ENCODE measurements at regions not wholly inside any gene's neighbourhood (a gene's known extent, or its start where the extent isn't known, plus 50 kb on each side); places are given as distances from the start of the nearest gene placed in this dataset.

DNA sequence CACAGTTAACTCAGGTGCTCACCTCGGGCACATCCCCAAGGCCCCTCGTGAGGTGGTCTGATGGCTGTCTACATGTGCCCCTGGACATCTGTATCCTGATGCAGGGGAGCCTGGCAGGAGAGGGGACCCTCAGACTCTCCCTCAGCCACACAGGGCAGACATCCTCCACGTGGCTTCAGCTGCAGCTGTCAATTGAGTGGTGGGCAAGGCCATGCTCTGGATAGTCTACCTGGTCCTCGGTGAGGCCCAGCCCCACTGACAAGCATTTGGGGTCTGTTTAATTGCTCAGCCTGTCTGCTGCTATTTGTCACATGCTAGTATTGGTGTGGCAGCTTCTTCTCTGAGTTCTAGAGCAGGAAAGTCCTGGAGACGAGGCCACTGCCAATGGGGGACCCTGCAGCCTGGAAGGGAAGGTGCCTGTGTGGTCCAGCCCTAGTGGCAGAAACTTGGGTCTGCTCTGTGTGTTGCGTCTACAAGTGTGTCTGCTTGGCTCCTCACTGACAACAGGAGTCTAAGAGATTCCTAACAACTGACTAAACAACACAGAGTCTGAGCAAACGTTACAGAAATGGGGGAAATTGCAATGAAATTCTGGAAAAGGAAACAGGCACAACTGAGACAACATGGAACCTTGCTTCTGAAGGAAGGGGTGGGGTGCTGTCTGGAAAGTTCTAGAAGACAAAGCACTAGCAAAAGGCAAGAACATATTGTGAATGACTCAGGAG, 59.3 kb upstream of the IGFBP3 start:
- H3K36me3 Mint-ChIP-seq, result peaks cover 15% of the 10 kb centered on the region
- DNase-seq (no peak), ATAC-seq (replicated peaks in 1 of 4) (no peak)
- no peak overlapping the region for H3K27ac ChIP-seq (ENCODE audit: low read length)
- no peak overlapping the region for H3K27ac Mint-ChIP-seq
- H3K4me3 ChIP-seq (ENCODE audit: control insufficient read depth in 1 of 2, extremely low read depth in 1 of 2, low read length in 1 of 2), result no peak overlapping the region
- 67% methylated on average over 4 of the region's 7 CpGs for WGBS (ENCODE audit: insufficient coverage)
- H3K27me3 ChIP-seq (replicated peaks in 1 of 2; ENCODE audit: control insufficient read depth in 2 of 2, extremely low read depth in 1 of 2, insufficient read depth in 2 of 2, low read length in 1 of 2), result peaks cover 0 to 2% of the 10 kb centered on the region in 2 experiments
- no peaks in the 10 kb centered on the region for H3K9me3 Mint-ChIP-seq
- H3K9me3 ChIP-seq, result no peaks in the 10 kb centered on the region
- POLR2A ChIA-PET, result no interaction called here
- CTCF ChIA-PET, result no interaction called here
- H3K27me3 Mint-ChIP-seq, result peaks cover 1 to 3% of the 10 kb centered on the region in 2 donors
- no peak overlapping the region for H3K4me3 Mint-ChIP-seq
- no peaks in the 10 kb centered on the region for H3K4me1 Mint-ChIP-seq
- no peaks in the 10 kb centered on the region for H3K4me1 ChIP-seq (ENCODE audit: control insufficient read depth in 1 of 2, extremely low read depth in 1 of 2, insufficient read depth in 2 of 2, low read length in 2 of 2)
- no peaks in the 10 kb centered on the region for H3K36me3 ChIP-seq (ENCODE audit: control insufficient read depth in 2 of 2, extremely low read depth in 1 of 2, insufficient read depth in 1 of 2, low read length in 1 of 2)

- Histone ChIP-seq H3K36me3 (ENCODE audit: control insufficient read depth in 2 of 2, extremely low read depth in 1 of 2, insufficient read depth in 1 of 2, low read length in 1 of 2) (no peaks in the 10 kb centered on the region), H3K27ac (ENCODE audit: low read length) (no peak overlapping the region), H3K4me1 (ENCODE audit: control insufficient read depth in 1 of 2, extremely low read depth in 1 of 2, insufficient read depth in 2 of 2, low read length in 2 of 2) (no peaks in the 10 kb centered on the region), H3K4me3 (ENCODE audit: control insufficient read depth in 1 of 2, extremely low read depth in 1 of 2, low read length in 1 of 2) (no peak overlapping the region), H3K27me3 (replicated peaks in 1 of 2; ENCODE audit: control insufficient read depth in 2 of 2, extremely low read depth in 1 of 2, insufficient read depth in 2 of 2, low read length in 1 of 2) (peaks cover 0 to 2% of the 10 kb centered on the region in 2 experiments), H3K9me3 (no peaks in the 10 kb centered on the region)
- H3K4me3 Mint-ChIP-seq, result no peak overlapping the region
- no peaks in the 10 kb centered on the region for H3K4me1 Mint-ChIP-seq
- ATAC-seq (replicated peaks in 1 of 4), result no peak
- H3K27me3 Mint-ChIP-seq, result peaks cover 0 to 1% of the 10 kb centered on the region in 2 donors
- no peak overlapping the region for H3K27ac Mint-ChIP-seq
- POLR2A ChIA-PET, result no interaction called here
- H3K36me3 Mint-ChIP-seq, result peaks cover 19% of the 10 kb centered on the region
- 59% methylated on average over 5 of the region's 7 CpGs for WGBS (ENCODE audit: insufficient coverage)
- DNase-seq, result no peak
- H3K9me3 Mint-ChIP-seq, result no peaks in the 10 kb centered on the region
- CTCF ChIA-PET, result no interaction called here
Measured at GRCh38 chr7:45979275-45980180, 58.5 kb upstream of the IGFBP3 start.

GRCh38 chr7:45978731-45979211, 57.7 kb upstream of the IGFBP3 start:
- CTCF ChIA-PET, result no interaction called here
- no peaks in the 10 kb centered on the region for H3K9me3 Mint-ChIP-seq
- no peak for DNase-seq
- H3K4me3 ChIP-seq (ENCODE audit: control insufficient read depth in 1 of 2, extremely low read depth in 1 of 2, low read length in 1 of 2), result no peak overlapping the region
- H3K4me3 Mint-ChIP-seq, result no peak overlapping the region
- no peak for ATAC-seq (replicated peaks in 1 of 4)
- peaks cover 0 to 1% of the 10 kb centered on the region in 2 donors for H3K27me3 Mint-ChIP-seq
- no peaks in the 10 kb centered on the region for H3K4me1 ChIP-seq (ENCODE audit: control insufficient read depth in 1 of 2, extremely low read depth in 1 of 2, insufficient read depth in 2 of 2, low read length in 2 of 2)
- H3K4me1 Mint-ChIP-seq, result no peaks in the 10 kb centered on the region
- H3K36me3 ChIP-seq (ENCODE audit: control insufficient read depth in 2 of 2, extremely low read depth in 1 of 2, insufficient read depth in 1 of 2, low read length in 1 of 2), result no peaks in the 10 kb centered on the region
- peaks cover 0 to 2% of the 10 kb centered on the region in 2 experiments for H3K27me3 ChIP-seq (replicated peaks in 1 of 2; ENCODE audit: control insufficient read depth in 2 of 2, extremely low read depth in 1 of 2, insufficient read depth in 2 of 2, low read length in 1 of 2)
- no peaks in the 10 kb centered on the region for H3K9me3 ChIP-seq
- POLR2A ChIA-PET, result no interaction called here
- H3K27ac ChIP-seq (ENCODE audit: low read length), result no peak overlapping the region
- no peak overlapping the region for H3K27ac Mint-ChIP-seq
- peaks cover 19% of the 10 kb centered on the region for H3K36me3 Mint-ChIP-seq
- WGBS (ENCODE audit: insufficient coverage), result 33% methylated on average over 2 of the region's 2 CpGs

GRCh38 chr7:45978010-45978681, 57.1 kb upstream of the IGFBP3 start:
- H3K36me3 ChIP-seq (ENCODE audit: control insufficient read depth in 2 of 2, extremely low read depth in 1 of 2, insufficient read depth in 1 of 2, low read length in 1 of 2), result no peaks in the 10 kb centered on the region
- H3K27ac Mint-ChIP-seq, result no peak overlapping the region
- H3K36me3 Mint-ChIP-seq, result peaks cover 19% of the 10 kb centered on the region
- no peaks in the 10 kb centered on the region for H3K4me1 Mint-ChIP-seq
- ATAC-seq (replicated peaks in 1 of 4) (no peak), DNase-seq (no peak)
- H3K4me1 ChIP-seq (ENCODE audit: control insufficient read depth in 1 of 2, extremely low read depth in 1 of 2, insufficient read depth in 2 of 2, low read length in 2 of 2), result no peaks in the 10 kb centered on the region
- H3K4me3 Mint-ChIP-seq, result no peak overlapping the region
- H3K9me3 Mint-ChIP-seq, result no peaks in the 10 kb centered on the region
- no peaks in the 10 kb centered on the region for H3K9me3 ChIP-seq
- ChIA-PET CTCF (no interaction called here), POLR2A (no interaction called here)
- no peak overlapping the region for H3K27ac ChIP-seq (ENCODE audit: low read length)
- H3K27me3 Mint-ChIP-seq, result peaks cover 0 to 1% of the 10 kb centered on the region in 2 donors
- H3K27me3 ChIP-seq (replicated peaks in 1 of 2; ENCODE audit: control insufficient read depth in 2 of 2, extremely low read depth in 1 of 2, insufficient read depth in 2 of 2, low read length in 1 of 2), result peaks cover 0 to 2% of the 10 kb centered on the region in 2 experiments
- 30% methylated on average over 4 of the region's 11 CpGs for WGBS (ENCODE audit: insufficient coverage)
- H3K4me3 ChIP-seq (ENCODE audit: control insufficient read depth in 1 of 2, extremely low read depth in 1 of 2, low read length in 1 of 2), result no peak overlapping the region

DNA sequence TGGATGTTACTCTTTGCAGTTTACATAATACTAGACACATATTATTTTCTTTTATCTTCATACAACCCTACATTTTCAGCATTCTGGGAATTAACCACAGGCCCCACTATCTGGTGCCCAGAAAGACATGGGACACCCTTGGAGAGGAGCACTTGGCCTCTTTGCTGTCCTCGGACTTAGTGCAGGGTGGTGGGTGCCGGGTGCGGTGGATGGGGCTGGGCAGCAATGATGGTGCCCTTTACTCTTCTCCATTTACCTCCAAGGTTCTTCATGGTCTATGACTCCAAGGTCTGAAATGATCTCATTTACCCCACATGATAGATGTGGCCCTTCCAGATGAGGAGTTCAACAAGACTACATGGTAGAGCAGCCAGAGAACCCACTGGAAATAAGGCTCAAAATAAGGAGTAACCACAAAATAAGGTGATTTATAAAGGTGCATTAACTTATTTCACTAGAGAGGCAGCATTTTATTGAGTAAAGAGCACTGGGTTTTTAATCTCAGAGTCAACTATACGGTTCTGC, 56.2 kb upstream of the IGFBP3 start:
- Mint-ChIP-seq H3K27ac (no peak overlapping the region), H3K36me3 (peaks cover 19% of the 10 kb centered on the region), H3K27me3 (peaks cover 1 to 4% of the 10 kb centered on the region in 2 donors), H3K4me1 (no peaks in the 10 kb centered on the region), H3K9me3 (no peaks in the 10 kb centered on the region), H3K4me3 (no peak overlapping the region)
- H3K4me1 ChIP-seq (ENCODE audit: control insufficient read depth in 1 of 2, extremely low read depth in 1 of 2, insufficient read depth in 2 of 2, low read length in 2 of 2), result peaks cover 0 to 5% of the 10 kb centered on the region in 2 experiments
- ChIA-PET POLR2A (no interaction called here), CTCF (no interaction called here)
- no peaks in the 10 kb centered on the region for H3K36me3 ChIP-seq (ENCODE audit: control insufficient read depth in 2 of 2, extremely low read depth in 1 of 2, insufficient read depth in 1 of 2, low read length in 1 of 2)
- ATAC-seq (replicated peaks in 1 of 4) (no peak), DNase-seq (no peak)
- H3K27me3 ChIP-seq (replicated peaks in 1 of 2; ENCODE audit: control insufficient read depth in 2 of 2, extremely low read depth in 1 of 2, insufficient read depth in 2 of 2, low read length in 1 of 2), result peaks cover 0 to under 1% of the 10 kb centered on the region in 2 experiments
- H3K27ac ChIP-seq (ENCODE audit: low read length), result no peak overlapping the region
- H3K9me3 ChIP-seq, result no peaks in the 10 kb centered on the region
- 100% methylated on average over 1 of the region's 4 CpGs for WGBS (ENCODE audit: insufficient coverage)
- no peak overlapping the region for H3K4me3 ChIP-seq (ENCODE audit: control insufficient read depth in 1 of 2, extremely low read depth in 1 of 2, low read length in 1 of 2)

DNA sequence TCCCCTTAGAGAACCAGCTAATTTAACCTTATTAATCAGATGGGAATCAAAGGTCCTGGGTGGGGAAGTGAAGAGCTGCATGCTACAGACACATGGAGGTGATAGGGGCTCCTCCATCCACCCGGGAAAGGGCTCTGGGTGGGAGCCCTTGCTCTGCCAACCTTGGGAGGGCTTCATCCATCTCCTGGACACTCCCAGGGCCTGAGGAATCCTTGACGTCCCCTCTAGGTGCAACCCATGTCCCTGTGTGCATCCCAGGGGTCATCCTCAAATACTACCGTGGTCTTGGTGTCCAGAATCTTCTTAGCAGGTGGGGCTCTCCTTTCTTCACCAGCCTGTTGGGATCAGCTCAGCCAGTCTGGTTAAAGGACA, 55.4 kb upstream of the IGFBP3 start:
- H3K27ac Mint-ChIP-seq, result no peak overlapping the region
- no peak overlapping the region for H3K4me3 Mint-ChIP-seq
- WGBS (ENCODE audit: insufficient coverage), result 88% methylated on average over 2 of the region's 3 CpGs
- Histone ChIP-seq H3K4me1 (ENCODE audit: control insufficient read depth in 1 of 2, extremely low read depth in 1 of 2, insufficient read depth in 2 of 2, low read length in 2 of 2) (peaks cover 0 to 5% of the 10 kb centered on the region in 2 experiments), H3K4me3 (ENCODE audit: control insufficient read depth in 1 of 2, extremely low read depth in 1 of 2, low read length in 1 of 2) (no peak overlapping the region), H3K9me3 (no peaks in the 10 kb centered on the region), H3K36me3 (ENCODE audit: control insufficient read depth in 2 of 2, extremely low read depth in 1 of 2, insufficient read depth in 1 of 2, low read length in 1 of 2) (no peaks in the 10 kb centered on the region), H3K27me3 (replicated peaks in 1 of 2; ENCODE audit: control insufficient read depth in 2 of 2, extremely low read depth in 1 of 2, insufficient read depth in 2 of 2, low read length in 1 of 2) (no peaks in the 10 kb centered on the region), H3K27ac (ENCODE audit: low read length) (no peak overlapping the region)
- H3K4me1 Mint-ChIP-seq, result no peaks in the 10 kb centered on the region
- peaks cover 15% of the 10 kb centered on the region for H3K36me3 Mint-ChIP-seq
- no peak for ATAC-seq (replicated peaks in 1 of 4)
- no peaks in the 10 kb centered on the region for H3K9me3 Mint-ChIP-seq
- CTCF ChIA-PET, result no interaction called here
- peaks cover 1 to 4% of the 10 kb centered on the region in 2 donors for H3K27me3 Mint-ChIP-seq
- POLR2A ChIA-PET, result no interaction called here
- DNase-seq, result no peak

Data from T-cell (primary cell).